H1 (cell line): ENCODE measurements at regions not wholly inside any gene's neighbourhood (a gene's known extent, or its start where the extent isn't known, plus 50 kb on each side); places are given as distances from the start of the nearest gene placed in this dataset.

Experiments used
- CBX8 ChIP-seq: fragments of 300-800, 300-1000 bp; sonication (generic); IDR thresholded peaks from 2 replicates; pipeline ENCODE4 v1.7.1; 2016; ENCODE audit warnings: low read depth, low read length, borderline replicate concordance
- GABPA ChIP-seq: IDR thresholded peaks from 2 replicates; pipeline ENCODE4 v1.6.1; 2011; ENCODE audit warnings: mild to moderate bottlenecking, low read length, moderate library complexity, borderline replicate concordance; ENCODE audit not compliant: insufficient read depth
- JUN ChIP-seq: IDR thresholded peaks from 2 replicates; pipeline ENCODE4 v1.6.1; 2011; ENCODE audit warnings: low read depth, mild to moderate bottlenecking, improper control_type of control experiment, low read length
- TAF7 ChIP-seq: optimal IDR thresholded peaks from 2 replicates; pipeline ENCODE3; 2011; ENCODE audit warnings: low read depth, mild to moderate bottlenecking, inconsistent platforms, low read length, moderate library complexity, borderline replicate concordance
- TEAD4 ChIP-seq: IDR thresholded peaks from 2 replicates; pipeline ENCODE4 v1.6.1; 2012; ENCODE audit warnings: low read depth, low read length, inconsistent platforms, mixed read lengths
- TF ChIP-seq, protein P1 (sequence below): IDR thresholded peaks from 2 replicates; pipeline ENCODE4 v1.6.1; 2011; ENCODE audit warnings: low read depth, mild to moderate bottlenecking, low read length; ENCODE audit not compliant: insufficient read depth
- TF ChIP-seq, protein P2 (sequence below): IDR thresholded peaks from 2 replicates; pipeline ENCODE4 v1.6.1; 2012; ENCODE audit warnings: low read length, inconsistent platforms
- TF ChIP-seq, protein P3 (sequence below): IDR thresholded peaks from 2 replicates; pipeline ENCODE4 v1.6.1; 2012; ENCODE audit warnings: inconsistent platforms

DNA sequence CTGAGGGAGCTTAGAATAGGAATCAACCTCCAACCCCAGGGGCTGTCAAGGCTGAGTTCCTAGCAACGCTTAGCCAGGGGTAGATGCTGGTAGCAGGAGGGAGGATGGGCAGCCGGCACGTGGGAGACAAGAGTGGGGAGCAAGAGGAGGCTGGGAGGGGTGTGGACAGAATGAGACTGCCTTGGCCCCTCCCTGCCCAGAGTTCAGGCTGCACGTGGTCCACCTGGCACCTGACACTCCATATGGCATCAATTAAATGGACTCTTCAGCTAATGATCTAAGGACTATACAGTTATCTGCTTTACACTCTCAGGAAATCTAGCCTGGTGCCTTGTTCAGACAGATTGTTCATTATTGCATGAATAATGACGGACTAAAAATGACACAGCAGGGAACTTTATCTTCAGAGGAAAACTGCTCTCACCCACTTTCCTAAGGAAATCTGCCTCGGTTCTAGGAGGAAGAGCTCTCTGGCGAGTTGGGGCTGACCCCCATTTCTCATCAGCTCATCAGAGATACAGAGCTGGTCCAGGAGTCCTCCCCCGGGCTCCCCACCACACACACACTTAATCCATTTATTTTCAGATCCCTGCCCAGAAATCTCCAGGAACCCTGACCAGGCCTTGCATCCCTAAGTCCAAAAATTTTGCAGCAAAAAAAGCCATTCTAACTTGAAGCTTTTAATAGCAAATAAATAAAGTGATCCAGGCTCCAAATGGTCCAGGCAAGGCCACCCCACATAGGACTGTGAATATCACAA lies 102.1 kb upstream of the CDC42EP3 start (continued):
- TF ChIP-seq, protein P1, sequence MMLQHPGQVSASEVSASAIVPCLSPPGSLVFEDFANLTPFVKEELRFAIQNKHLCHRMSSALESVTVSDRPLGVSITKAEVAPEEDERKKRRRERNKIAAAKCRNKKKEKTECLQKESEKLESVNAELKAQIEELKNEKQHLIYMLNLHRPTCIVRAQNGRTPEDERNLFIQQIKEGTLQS = no peak
- no peak for TF ChIP-seq JUN
- TF ChIP-seq, protein P2, sequence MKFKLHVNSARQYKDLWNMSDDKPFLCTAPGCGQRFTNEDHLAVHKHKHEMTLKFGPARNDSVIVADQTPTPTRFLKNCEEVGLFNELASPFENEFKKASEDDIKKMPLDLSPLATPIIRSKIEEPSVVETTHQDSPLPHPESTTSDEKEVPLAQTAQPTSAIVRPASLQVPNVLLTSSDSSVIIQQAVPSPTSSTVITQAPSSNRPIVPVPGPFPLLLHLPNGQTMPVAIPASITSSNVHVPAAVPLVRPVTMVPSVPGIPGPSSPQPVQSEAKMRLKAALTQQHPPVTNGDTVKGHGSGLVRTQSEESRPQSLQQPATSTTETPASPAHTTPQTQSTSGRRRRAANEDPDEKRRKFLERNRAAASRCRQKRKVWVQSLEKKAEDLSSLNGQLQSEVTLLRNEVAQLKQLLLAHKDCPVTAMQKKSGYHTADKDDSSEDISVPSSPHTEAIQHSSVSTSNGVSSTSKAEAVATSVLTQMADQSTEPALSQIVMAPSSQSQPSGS = no peak
- no peak for TF ChIP-seq CBX8
- TF ChIP-seq TAF7 = no peak
- no peak for TF ChIP-seq GABPA
- TF ChIP-seq TEAD4 = no peak
- TF ChIP-seq, protein P3, sequence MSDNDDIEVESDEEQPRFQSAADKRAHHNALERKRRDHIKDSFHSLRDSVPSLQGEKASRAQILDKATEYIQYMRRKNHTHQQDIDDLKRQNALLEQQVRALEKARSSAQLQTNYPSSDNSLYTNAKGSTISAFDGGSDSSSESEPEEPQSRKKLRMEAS = no peak
